H9 (cell line): ENCODE measurements at regions not wholly inside any gene's neighbourhood (a gene's known extent, or its start where the extent isn't known, plus 50 kb on each side); places are given as distances from the start of the nearest gene placed in this dataset.

Experiments
- DNase-seq: peaks from one replicate; pipeline ENCODE4 v3.0.0-alpha.2; 2017
- H2AFZ ChIP-seq: one replicate; pipeline ENCODE4 v1.6.1; 2013; ENCODE audit warnings: mild to moderate bottlenecking, low read length, control low read depth, moderate library complexity
- H2AK5ac ChIP-seq: 2 replicates; pipeline ENCODE4 v1.6.1; 2013; ENCODE audit warnings: low read length, control low read depth, mixed read lengths; ENCODE audit not compliant: insufficient read length
- H2BK120ac ChIP-seq: one replicate; pipeline ENCODE4 v1.6.1; 2013; ENCODE audit warnings: low read depth, mild to moderate bottlenecking, low read length, control low read depth, inconsistent platforms; ENCODE audit not compliant: poor library complexity, severe bottlenecking
- H2BK12ac ChIP-seq: 2 replicates; pipeline ENCODE4 v1.6.1; 2013; ENCODE audit warnings: low read length, control low read depth, mixed read lengths, low read depth; ENCODE audit not compliant: insufficient read length
- H2BK15ac ChIP-seq: 2 replicates; pipeline ENCODE4 v1.6.1; 2013; ENCODE audit warnings: low read depth, low read length, control low read depth
- H2BK20ac ChIP-seq: one replicate; pipeline ENCODE4 v1.6.1; 2013; ENCODE audit warnings: low read depth, mild to moderate bottlenecking, low read length, control low read depth, inconsistent platforms; ENCODE audit not compliant: poor library complexity, severe bottlenecking
- H2BK5ac ChIP-seq: 2 replicates; pipeline ENCODE4 v1.6.1; 2013; ENCODE audit warnings: low read length, control low read depth, mixed read lengths; ENCODE audit not compliant: insufficient read length
- H3K14ac ChIP-seq: 2 replicates; pipeline ENCODE4 v1.6.1; 2013; ENCODE audit warnings: low read length, control low read depth; ENCODE audit not compliant: insufficient read depth
- H3K18ac ChIP-seq: 2 replicates; pipeline ENCODE4 v1.6.1; 2013; ENCODE audit warnings: low read depth, mild to moderate bottlenecking, mixed read lengths, low read length, control low read depth; ENCODE audit not compliant: insufficient read length
- H3K23ac ChIP-seq: 2 replicates; pipeline ENCODE4 v1.6.1; 2013; ENCODE audit warnings: low read length, control low read depth, mixed read lengths, low read depth; ENCODE audit not compliant: insufficient read length
- H3K23me2 ChIP-seq: 2 replicates; pipeline ENCODE4 v1.6.1; 2013; ENCODE audit warnings: low read depth, mild to moderate bottlenecking, mixed read lengths, low read length, control low read depth; ENCODE audit not compliant: insufficient read length, poor library complexity, severe bottlenecking
- H3K27ac ChIP-seq: 2 replicates; pipeline ENCODE4 v1.5.1; 2013; ENCODE audit warnings: low read length, control low read depth, mixed read lengths, low read depth; ENCODE audit not compliant: insufficient read length
- H3K27me3 ChIP-seq: 2 replicates; pipeline ENCODE4 v1.6.1; 2013; ENCODE audit warnings: low read length, control low read depth, inconsistent platforms; ENCODE audit not compliant: insufficient read depth
- H3K4ac ChIP-seq: 2 replicates; pipeline ENCODE4 v1.6.1; 2013; ENCODE audit warnings: low read depth, mild to moderate bottlenecking, control low read depth, inconsistent platforms, low read length, moderate library complexity
- H3K4me1 ChIP-seq: 2 replicates; pipeline ENCODE4 v1.6.1; 2013; ENCODE audit warnings: low read length, control low read depth, inconsistent platforms; ENCODE audit not compliant: insufficient read depth
- H3K4me2 ChIP-seq: 2 replicates; pipeline ENCODE4 v1.6.1; 2013; ENCODE audit warnings: low read length, control low read depth, mixed read lengths; ENCODE audit not compliant: insufficient read length, insufficient read depth
- H3K56ac ChIP-seq: 2 replicates; pipeline ENCODE4 v1.6.1; 2013; ENCODE audit warnings: low read depth, mild to moderate bottlenecking, mixed read lengths, low read length, control low read depth; ENCODE audit not compliant: insufficient read length
- H3K79me1 ChIP-seq: 2 replicates; pipeline ENCODE4 v1.6.1; 2013; ENCODE audit warnings: low read depth, mild to moderate bottlenecking, moderate library complexity, low read length, control low read depth, inconsistent platforms; ENCODE audit not compliant: insufficient read depth, poor library complexity, severe bottlenecking
- H3K79me2 ChIP-seq: 2 replicates; pipeline ENCODE4 v1.6.1; 2013; ENCODE audit warnings: low read length, control low read depth, inconsistent platforms; ENCODE audit not compliant: insufficient read depth
- H3K9ac ChIP-seq: 2 replicates; pipeline ENCODE4 v1.6.1; 2013; ENCODE audit warnings: low read length, control low read depth, mixed read lengths; ENCODE audit not compliant: insufficient read length; ENCODE audit errors: extremely low read depth
- H3K9me3 ChIP-seq: one replicate; pipeline ENCODE4 v1.6.1; 2013; ENCODE audit warnings: low read depth, low read length, inconsistent platforms; ENCODE audit not compliant: control insufficient read depth
- H3T11ph ChIP-seq: one replicate; pipeline ENCODE4 v1.6.1; 2013; ENCODE audit warnings: mild to moderate bottlenecking, low read length, control low read depth, inconsistent platforms
- H4K20me1 ChIP-seq: one replicate; pipeline ENCODE4 v1.6.1; 2013; ENCODE audit not compliant: control insufficient read depth, insufficient read length, insufficient read depth
- H4K5ac ChIP-seq: 2 replicates; pipeline ENCODE4 v1.6.1; 2013; ENCODE audit warnings: low read depth, mild to moderate bottlenecking, mixed read lengths, low read length, control low read depth; ENCODE audit not compliant: insufficient read length
- H4K8ac ChIP-seq: replicated peaks from 2 replicates; pipeline ENCODE4 v1.6.1; 2013; ENCODE audit warnings: low read length, control low read depth, mixed read lengths, low read depth; ENCODE audit not compliant: insufficient read length
- H4K91ac ChIP-seq: 2 replicates; pipeline ENCODE4 v1.6.1; 2013; ENCODE audit warnings: low read depth, mild to moderate bottlenecking, moderate library complexity, mixed read lengths, low read length, control low read depth; ENCODE audit not compliant: insufficient read length
- H3K27ac Mint-ChIP-seq, 3 experiments: 2 replicates in 2 of 3; 3 replicates in 1 of 3; pipeline ENCODE4 v1.8.0; 2020 to 2021; ENCODE audit warnings: mixed read lengths in 3 of 3, mild to moderate bottlenecking in 1 of 3, moderate library complexity in 1 of 3
- H3K27me3 Mint-ChIP-seq: 2 replicates; pipeline ENCODE4 v1.8.0; 2021; ENCODE audit warnings: low read depth, mild to moderate bottlenecking, moderate library complexity, mixed read lengths
- H3K36me3 Mint-ChIP-seq, 3 experiments: 2 replicates in 2 of 3; 3 replicates in 1 of 3; pipeline ENCODE4 v1.8.0; 2020 to 2021; ENCODE audit warnings: low read depth in 3 of 3, mixed read lengths in 3 of 3; ENCODE audit not compliant: insufficient read depth in 1 of 3
- H3K4me1 Mint-ChIP-seq, 2 experiments: 2 replicates each; pipeline ENCODE4 v1.8.0; 2020; ENCODE audit warnings: mixed read lengths in 2 of 2
- H3K4me3 Mint-ChIP-seq, 2 experiments: 2 replicates in 1 of 2; 3 replicates in 1 of 2; pipeline ENCODE4 v1.8.0; 2020 to 2021; ENCODE audit warnings: mild to moderate bottlenecking in 2 of 2, mixed read lengths in 2 of 2, moderate library complexity in 1 of 2
- H3K9me3 Mint-ChIP-seq, 2 experiments: 2 replicates in 1 of 2; 3 replicates in 1 of 2; pipeline ENCODE4 v1.8.0; 2020; ENCODE audit warnings: mild to moderate bottlenecking in 2 of 2, mixed read lengths in 2 of 2, moderate library complexity in 1 of 2
- whole genome bisulfite sequencing: extraction: QIAGEN DNeasy Blood & Tissue Kit; methylation state at CpG from one replicate; pipeline ENCODE4 v1.1.7; 2013; ENCODE audit warnings: missing lambda C conversion rate, low lambda C conversion rate, mixed read lengths; ENCODE audit not compliant: insufficient read length; ENCODE audit errors: extremely low coverage; 5-methylcytosine and 5-hydroxymethylcytosine counted together
- TF ChIP-seq, protein P1 (sequence below): fragments of 200-600 bp; sonication (generic); conservative IDR thresholded peaks from 3 replicates; pipeline ENCODE4 v1.8.0; 2021; ENCODE audit warnings: antibody characterized with exemption, mild to moderate bottlenecking

DNA sequence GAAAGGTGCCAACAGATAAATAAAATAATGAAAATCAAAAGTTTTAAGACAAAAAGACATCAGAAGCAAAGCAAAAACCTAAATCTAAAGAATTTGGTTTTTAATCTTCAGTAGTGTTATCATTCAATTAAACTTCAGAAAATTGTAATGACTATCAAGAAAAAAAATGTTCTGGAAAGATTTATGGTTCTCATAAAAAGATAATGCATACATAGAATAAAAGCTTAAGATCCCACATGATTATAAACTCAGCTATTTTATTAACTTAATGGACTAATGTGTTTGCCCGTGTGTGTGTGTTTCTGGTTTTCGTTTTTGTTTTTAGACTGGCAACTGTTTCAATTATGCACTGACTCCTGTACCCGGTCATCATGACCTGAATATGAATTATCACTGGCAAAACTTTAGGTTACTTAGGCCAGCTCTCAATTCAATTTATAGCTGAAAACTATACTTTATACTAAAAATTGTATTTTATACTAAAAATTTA is 217.5 kb upstream of the DKK2 start:
- Histone ChIP-seq H3K27me3 (no peaks in the 10 kb centered on the region), H3K18ac (no peak overlapping the region), H4K5ac (no peak overlapping the region), H3K4me1 (no peaks in the 10 kb centered on the region), H2BK12ac (no peak overlapping the region), H3K23me2 (no peaks in the 10 kb centered on the region), H2BK5ac (no peak overlapping the region), H4K8ac (no peak overlapping the region), H3T11ph (no peak overlapping the region), H3K14ac (no peak overlapping the region), H3K9me3 (no peaks in the 10 kb centered on the region), H2AFZ (no peak overlapping the region), H2AK5ac (no peak overlapping the region), H3K27ac (no peak overlapping the region), H2BK15ac (no peak overlapping the region), H3K23ac (no peak overlapping the region), H3K56ac (no peak overlapping the region), H2BK20ac (no peak overlapping the region), H4K20me1 (no peaks in the 10 kb centered on the region), H3K79me2 (no peaks in the 10 kb centered on the region), H2BK120ac (no peak overlapping the region), H4K91ac (no peak overlapping the region), H3K9ac (no peak overlapping the region), H3K4ac (no peak overlapping the region), H3K4me2 (no peak overlapping the region), H3K79me1 (no peaks in the 10 kb centered on the region)
- Mint-ChIP-seq H3K4me3 (no peak overlapping the region), H3K27me3 (no peaks in the 10 kb centered on the region), H3K4me1 (peaks cover 5 to 9% of the 10 kb centered on the region in 2 experiments), H3K27ac (no peak overlapping the region), H3K36me3 (no peaks in the 10 kb centered on the region), H3K9me3 (no peaks in the 10 kb centered on the region)
- no peak for DNase-seq
- TF ChIP-seq, protein P1, sequence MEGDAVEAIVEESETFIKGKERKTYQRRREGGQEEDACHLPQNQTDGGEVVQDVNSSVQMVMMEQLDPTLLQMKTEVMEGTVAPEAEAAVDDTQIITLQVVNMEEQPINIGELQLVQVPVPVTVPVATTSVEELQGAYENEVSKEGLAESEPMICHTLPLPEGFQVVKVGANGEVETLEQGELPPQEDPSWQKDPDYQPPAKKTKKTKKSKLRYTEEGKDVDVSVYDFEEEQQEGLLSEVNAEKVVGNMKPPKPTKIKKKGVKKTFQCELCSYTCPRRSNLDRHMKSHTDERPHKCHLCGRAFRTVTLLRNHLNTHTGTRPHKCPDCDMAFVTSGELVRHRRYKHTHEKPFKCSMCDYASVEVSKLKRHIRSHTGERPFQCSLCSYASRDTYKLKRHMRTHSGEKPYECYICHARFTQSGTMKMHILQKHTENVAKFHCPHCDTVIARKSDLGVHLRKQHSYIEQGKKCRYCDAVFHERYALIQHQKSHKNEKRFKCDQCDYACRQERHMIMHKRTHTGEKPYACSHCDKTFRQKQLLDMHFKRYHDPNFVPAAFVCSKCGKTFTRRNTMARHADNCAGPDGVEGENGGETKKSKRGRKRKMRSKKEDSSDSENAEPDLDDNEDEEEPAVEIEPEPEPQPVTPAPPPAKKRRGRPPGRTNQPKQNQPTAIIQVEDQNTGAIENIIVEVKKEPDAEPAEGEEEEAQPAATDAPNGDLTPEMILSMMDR: no peak
- WGBS: no CpG with 5 or more reads among the region's 3 CpGs
